ENCODE measurements at regions not wholly inside any gene's neighbourhood (a gene's known extent, or its start where the extent isn't known, plus 50 kb on each side); places are given as distances from the start of the nearest gene placed in this dataset.
A peak's percentile ranks its signal among the peaks of the same experiment; 100 is the strongest.

DNA sequence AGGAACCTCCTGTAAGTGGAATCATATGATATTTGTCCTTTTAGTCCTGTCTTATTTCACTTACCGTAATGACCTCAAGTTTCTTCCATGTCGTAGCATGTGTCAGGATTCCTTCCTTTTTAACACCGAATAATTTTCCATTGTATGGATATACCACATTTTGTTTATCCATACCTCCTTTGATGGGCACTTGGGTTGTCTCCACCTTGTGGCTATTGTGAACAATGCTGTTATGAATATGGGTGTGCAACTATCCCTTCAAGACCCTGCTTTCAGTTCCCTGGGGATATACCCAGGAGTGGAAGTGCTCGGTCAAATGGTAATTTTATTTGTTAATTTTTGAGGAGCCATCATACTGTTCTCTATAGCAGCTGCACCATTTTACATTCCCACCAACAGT, 244.9 kb upstream of the BLID start:
- WGBS (ENCODE audit: extremely low coverage, insufficient coverage, insufficient read length) = no CpG with 5 or more reads among the region's 4 CpGs
- H3K27ac ChIP-seq (ENCODE audit: low read depth, low read length) = no peak overlapping the region

DNA sequence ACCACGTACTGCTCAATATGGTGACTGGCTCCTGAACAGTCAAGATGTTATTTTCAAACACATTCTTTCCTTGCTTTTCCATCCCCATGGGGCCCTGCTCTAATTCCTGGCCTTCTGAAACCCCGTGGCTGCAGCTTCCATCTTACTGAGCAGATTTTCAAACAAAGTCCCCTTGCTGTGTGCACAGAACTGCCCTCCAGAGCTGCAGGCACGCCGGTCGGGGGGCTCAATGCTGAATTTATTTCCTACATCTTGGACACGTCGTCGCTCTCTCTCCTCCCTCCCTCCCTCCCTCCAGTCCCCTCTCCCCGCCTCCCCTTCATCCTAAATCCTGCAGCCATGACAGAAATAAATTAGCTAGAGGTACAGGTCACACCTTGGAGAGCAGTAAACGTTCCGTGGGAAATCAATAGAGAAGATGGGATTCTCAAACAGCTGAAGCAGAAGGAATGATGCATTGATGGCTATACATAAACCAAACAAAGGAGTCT, 243.1 kb upstream of the BLID start:
- Histone ChIP-seq H3K27ac (ENCODE audit: low read depth, low read length) (no peak overlapping the region), H3K36me3 (ENCODE audit: control insufficient read depth in 1 of 2, insufficient read depth in 2 of 2, low read length in 2 of 2) (no peaks in the 10 kb centered on the region), H3K18ac (ENCODE audit: low read length) (no peak overlapping the region), H3K4me3 (ENCODE audit: low read depth, low read length) (no peak overlapping the region), H2BK12ac (ENCODE audit: low read length) (no peak overlapping the region), H3K4me1 (ENCODE audit: control insufficient read depth in 1 of 2, insufficient read depth in 2 of 2, low read length in 2 of 2) (no peaks in the 10 kb centered on the region), H3K27me3 (ENCODE audit: insufficient read depth, low read length) (no peaks in the 10 kb centered on the region), H2BK120ac (ENCODE audit: insufficient read depth, low read length, poor library complexity) (no peak overlapping the region), H3K4ac (ENCODE audit: low read depth, low read length) (no peak overlapping the region), H2BK5ac (ENCODE audit: low read depth, low read length, poor library complexity) (no peak overlapping the region), H3K9ac (ENCODE audit: low read length) (no peak overlapping the region), H3K4me2 (ENCODE audit: low read length) (no peak overlapping the region), H3K14ac (ENCODE audit: low read length) (no peak overlapping the region), H4K12ac (ENCODE audit: low read depth, low read length) (no peak overlapping the region), H4K8ac (ENCODE audit: low read depth, low read length) (no peak overlapping the region), H2AFZ (ENCODE audit: insufficient read depth, low read length, poor library complexity) (no peak overlapping the region), H3K9me3 (ENCODE audit: insufficient read depth, low read depth, low read length) (no peaks in the 10 kb centered on the region), H3K79me1 (ENCODE audit: low read length) (no peaks in the 10 kb centered on the region), H3K23ac (ENCODE audit: low read length) (no peak overlapping the region), H2AK5ac (ENCODE audit: low read length) (no peak overlapping the region), H3K79me2 (ENCODE audit: control insufficient read depth, insufficient read depth, low read length, poor library complexity) (no peaks in the 10 kb centered on the region), H4K91ac (ENCODE audit: low read depth, low read length) (no peak overlapping the region)
- no peak for DNase-seq
- WGBS (ENCODE audit: extremely low coverage, insufficient coverage, insufficient read length) = no CpG with 5 or more reads among the region's 11 CpGs

More for the DNA sequence above, 244.9 kb upstream of the BLID start:
- Histone ChIP-seq H3K79me1 (ENCODE audit: low read length) (no peaks in the 10 kb centered on the region), H4K12ac (ENCODE audit: low read depth, low read length) (no peak overlapping the region), H3K27me3 (ENCODE audit: insufficient read depth, low read length) (no peaks in the 10 kb centered on the region), H2BK12ac (ENCODE audit: low read length) (no peak overlapping the region), H4K91ac (ENCODE audit: low read depth, low read length) (no peak overlapping the region), H2BK120ac (ENCODE audit: insufficient read depth, low read length, poor library complexity) (no peak overlapping the region), H3K79me2 (ENCODE audit: control insufficient read depth, insufficient read depth, low read length, poor library complexity) (no peaks in the 10 kb centered on the region), H3K18ac (ENCODE audit: low read length) (no peak overlapping the region), H2AK5ac (ENCODE audit: low read length) (no peak overlapping the region), H3K4me2 (ENCODE audit: low read length) (no peak overlapping the region), H3K23ac (ENCODE audit: low read length) (no peak overlapping the region), H3K4me3 (ENCODE audit: low read depth, low read length) (no peak overlapping the region), H3K14ac (ENCODE audit: low read length) (no peak overlapping the region), H3K36me3 (ENCODE audit: control insufficient read depth in 1 of 2, insufficient read depth in 2 of 2, low read length in 2 of 2) (no peaks in the 10 kb centered on the region), H3K4me1 (ENCODE audit: control insufficient read depth in 1 of 2, insufficient read depth in 2 of 2, low read length in 2 of 2) (no peaks in the 10 kb centered on the region), H3K9me3 (ENCODE audit: insufficient read depth, low read depth, low read length) (no peaks in the 10 kb centered on the region), H2AFZ (ENCODE audit: insufficient read depth, low read length, poor library complexity) (no peak overlapping the region), H3K9ac (ENCODE audit: low read length) (no peak overlapping the region), H4K8ac (ENCODE audit: low read depth, low read length) (no peak overlapping the region), H3K4ac (ENCODE audit: low read depth, low read length) (no peak overlapping the region), H2BK5ac (ENCODE audit: low read depth, low read length, poor library complexity) (no peak overlapping the region)
- DNase-seq = peak in 1 of 2 donors; percentile 18

DNA sequence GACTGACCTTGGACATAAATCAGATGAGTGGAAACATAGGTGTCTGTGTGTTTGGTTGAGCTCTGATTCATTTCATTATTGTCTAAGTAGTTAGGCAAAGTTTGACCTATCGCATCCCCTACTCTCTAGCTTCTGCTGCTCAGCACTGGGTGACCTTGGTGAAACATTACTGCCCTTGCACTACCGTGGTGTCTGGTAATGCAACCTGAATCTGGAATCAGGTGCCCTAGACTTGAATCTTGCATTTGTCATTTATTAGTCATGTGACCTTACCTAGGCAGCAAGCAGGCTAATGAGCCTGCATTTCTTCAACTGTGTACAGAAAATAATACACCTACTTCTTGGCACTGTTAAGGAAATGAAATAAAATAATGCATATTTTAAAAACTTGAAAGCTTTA, 242.3 kb upstream of the BLID start:
- H3K4me2 ChIP-seq (ENCODE audit: low read length) = no peak overlapping the region
- no peak overlapping the region for H3K9ac ChIP-seq (ENCODE audit: low read length)
- no peak overlapping the region for H3K27ac ChIP-seq (ENCODE audit: low read depth, low read length)
- H3K79me1 ChIP-seq (ENCODE audit: low read length) = no peaks in the 10 kb centered on the region
- no peak overlapping the region for H4K8ac ChIP-seq (ENCODE audit: low read depth, low read length)
- no peak overlapping the region for H4K91ac ChIP-seq (ENCODE audit: low read depth, low read length)
- H3K4me3 ChIP-seq (ENCODE audit: low read depth, low read length) = no peak overlapping the region
- no peak overlapping the region for H3K14ac ChIP-seq (ENCODE audit: low read length)
- DNase-seq = no peak
- WGBS (ENCODE audit: extremely low coverage, insufficient coverage, insufficient read length) = no CpG with 5 or more reads among the region's 2 CpGs
- no peak overlapping the region for H2AFZ ChIP-seq (ENCODE audit: insufficient read depth, low read length, poor library complexity)
- no peak overlapping the region for H4K12ac ChIP-seq (ENCODE audit: low read depth, low read length)
- no peaks in the 10 kb centered on the region for H3K79me2 ChIP-seq (ENCODE audit: control insufficient read depth, insufficient read depth, low read length, poor library complexity)
- H3K4ac ChIP-seq (ENCODE audit: low read depth, low read length) = no peak overlapping the region
- no peaks in the 10 kb centered on the region for H3K9me3 ChIP-seq (ENCODE audit: insufficient read depth, low read depth, low read length)
- H3K27me3 ChIP-seq (ENCODE audit: insufficient read depth, low read length) = no peaks in the 10 kb centered on the region
- H2BK5ac ChIP-seq (ENCODE audit: low read depth, low read length, poor library complexity) = no peak overlapping the region
- H3K4me1 ChIP-seq (ENCODE audit: control insufficient read depth in 1 of 2, insufficient read depth in 2 of 2, low read length in 2 of 2) = no peaks in the 10 kb centered on the region
- H3K18ac ChIP-seq (ENCODE audit: low read length) = no peak overlapping the region
- H2BK12ac ChIP-seq (ENCODE audit: low read length) = no peak overlapping the region
- no peak overlapping the region for H2BK120ac ChIP-seq (ENCODE audit: insufficient read depth, low read length, poor library complexity)
- no peaks in the 10 kb centered on the region for H3K36me3 ChIP-seq (ENCODE audit: control insufficient read depth in 1 of 2, insufficient read depth in 2 of 2, low read length in 2 of 2)
- H2AK5ac ChIP-seq (ENCODE audit: low read length) = no peak overlapping the region
- no peak overlapping the region for H3K23ac ChIP-seq (ENCODE audit: low read length)

DNA sequence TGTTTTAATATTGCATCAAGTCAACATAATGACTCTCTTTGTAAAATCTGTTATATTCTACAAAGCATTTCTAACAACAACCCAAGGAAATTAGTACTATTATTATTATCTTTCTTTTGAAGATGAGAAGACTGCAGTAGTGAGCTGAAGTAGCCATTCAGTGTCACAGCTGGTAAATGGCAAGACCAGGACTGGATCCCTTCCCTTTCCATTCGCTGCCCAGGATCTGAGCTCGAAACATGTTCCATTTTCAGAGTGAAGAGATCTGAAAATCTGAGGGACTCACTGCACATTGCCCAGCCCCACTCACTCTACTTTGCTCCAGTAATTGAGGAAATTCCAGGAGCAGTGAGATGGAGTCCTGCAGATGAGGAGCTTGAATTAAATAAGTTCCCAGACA, 240.0 kb upstream of the BLID start:
- Histone ChIP-seq H4K12ac (ENCODE audit: low read depth, low read length) (no peak overlapping the region), H2BK120ac (ENCODE audit: insufficient read depth, low read length, poor library complexity) (no peak overlapping the region), H3K9me3 (ENCODE audit: insufficient read depth, low read depth, low read length) (no peaks in the 10 kb centered on the region), H2AFZ (ENCODE audit: insufficient read depth, low read length, poor library complexity) (no peak overlapping the region), H3K27me3 (ENCODE audit: insufficient read depth, low read length) (no peaks in the 10 kb centered on the region), H3K18ac (ENCODE audit: low read length) (no peak overlapping the region), H2BK12ac (ENCODE audit: low read length) (no peak overlapping the region), H3K23ac (ENCODE audit: low read length) (no peak overlapping the region), H3K4me1 (ENCODE audit: control insufficient read depth in 1 of 2, insufficient read depth in 2 of 2, low read length in 2 of 2) (no peaks in the 10 kb centered on the region), H3K14ac (ENCODE audit: low read length) (no peak overlapping the region), H3K9ac (ENCODE audit: low read length) (no peak overlapping the region), H3K27ac (ENCODE audit: low read depth, low read length) (no peak overlapping the region), H2BK5ac (ENCODE audit: low read depth, low read length, poor library complexity) (no peak overlapping the region), H2AK5ac (ENCODE audit: low read length) (no peak overlapping the region), H4K91ac (ENCODE audit: low read depth, low read length) (no peak overlapping the region), H4K8ac (ENCODE audit: low read depth, low read length) (no peak overlapping the region), H3K4ac (ENCODE audit: low read depth, low read length) (no peak overlapping the region), H3K4me3 (ENCODE audit: low read depth, low read length) (no peak overlapping the region), H3K79me2 (ENCODE audit: control insufficient read depth, insufficient read depth, low read length, poor library complexity) (no peaks in the 10 kb centered on the region), H3K79me1 (ENCODE audit: low read length) (no peaks in the 10 kb centered on the region), H3K4me2 (ENCODE audit: low read length) (no peak overlapping the region), H3K36me3 (ENCODE audit: control insufficient read depth in 1 of 2, insufficient read depth in 2 of 2, low read length in 2 of 2) (no peaks in the 10 kb centered on the region)
- no peak for DNase-seq
- WGBS (ENCODE audit: extremely low coverage, insufficient coverage, insufficient read length) = no CpG with 5 or more reads among the region's 2 CpGs
